ENCODE measurements at regions not wholly inside any gene's neighbourhood (a gene's known extent, or its start where the extent isn't known, plus 50 kb on each side); places are given as distances from the start of the nearest gene placed in this dataset.
"Not testable (repeated sequence)": the region's sequence is repeated elsewhere in the genome, so short reads cannot be mapped to it uniquely, and the experiment has no call there.

DNA sequence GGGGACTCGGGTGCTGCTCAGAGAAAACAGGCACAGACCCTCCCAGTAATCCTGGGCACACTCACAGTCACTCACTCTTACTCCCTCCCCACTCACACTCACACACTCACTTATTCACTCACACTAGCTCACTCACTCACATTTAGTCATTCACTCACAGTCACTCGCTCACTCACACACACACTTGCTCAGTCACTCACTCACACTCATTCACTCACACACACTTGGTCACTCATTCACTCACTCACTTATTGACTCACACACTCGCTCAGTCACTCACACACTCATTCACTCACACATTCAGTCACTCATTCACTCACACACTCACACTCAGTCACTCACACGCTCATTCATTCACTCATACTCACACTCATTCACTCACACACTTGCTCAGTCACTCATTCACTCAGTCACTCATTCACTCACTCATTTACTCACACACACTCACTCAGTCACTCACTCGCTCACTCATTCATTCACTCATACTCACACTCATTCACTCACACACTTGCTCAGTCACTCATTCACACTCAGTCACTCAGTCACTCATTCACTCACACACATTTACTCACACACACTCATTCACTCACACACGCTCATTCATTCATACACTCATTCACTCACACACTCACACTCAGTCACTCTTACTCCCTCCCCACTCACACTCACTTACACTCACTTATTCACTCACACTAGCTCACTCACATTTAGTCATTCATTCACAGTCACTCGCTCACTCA, 164.2 kb upstream of the C1orf174 start:
- DNase-seq (ENCODE audit: low read depth, low spot score) = no peak

DNA sequence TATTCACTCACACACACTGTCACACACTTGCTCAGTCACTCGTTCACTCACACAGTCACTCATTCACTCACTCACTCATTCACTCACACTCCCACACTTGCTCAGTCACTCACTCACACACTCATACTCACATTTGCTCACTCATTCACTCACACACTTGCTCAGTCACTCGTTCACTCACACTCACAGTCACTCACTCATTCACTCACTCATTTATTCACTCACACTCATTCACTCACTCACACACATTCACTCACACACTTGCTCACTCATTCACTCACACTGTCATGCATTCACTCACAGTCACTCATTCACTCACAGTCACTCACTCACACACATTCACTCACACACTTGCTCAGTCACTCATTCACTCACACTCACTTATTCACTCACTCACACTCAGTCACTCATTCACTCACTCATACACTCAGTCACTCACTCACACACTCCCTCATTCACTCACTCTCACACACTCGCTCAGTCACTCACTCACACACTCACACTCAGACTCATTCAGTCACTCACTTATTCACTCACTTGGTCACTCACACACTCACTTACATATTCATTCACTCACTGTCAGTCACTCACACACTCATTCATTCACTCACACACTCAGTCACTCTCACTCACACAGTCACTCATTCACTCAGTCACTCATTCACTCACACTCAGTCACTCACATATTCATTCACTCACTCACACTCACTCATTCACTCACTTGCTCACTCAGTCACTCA, 167.0 kb upstream of the C1orf174 start:
- no peak for DNase-seq (ENCODE audit: low read depth, low spot score)

DNA sequence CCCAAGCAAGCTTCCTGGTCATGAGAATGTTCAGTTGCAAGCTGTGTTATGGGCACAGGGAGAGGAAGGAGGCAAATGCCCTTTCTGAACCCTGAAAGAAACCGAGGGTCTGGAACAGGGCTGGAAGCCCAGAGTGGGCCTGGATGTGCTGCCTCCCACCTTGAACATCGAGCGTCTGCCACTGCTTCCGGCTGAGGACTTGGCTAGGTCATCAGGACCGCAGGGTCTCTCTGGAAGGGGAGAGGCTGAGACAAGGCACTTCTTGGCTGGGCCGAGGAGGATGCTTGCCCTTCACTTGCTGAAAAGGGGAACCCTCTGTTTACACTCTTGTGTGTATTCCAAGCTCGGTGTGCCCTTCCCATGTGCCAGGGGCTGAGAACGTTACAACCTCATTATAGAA, 168.0 kb upstream of the C1orf174 start:
- DNase-seq (ENCODE audit: low read depth, low spot score) = no peak

DNA sequence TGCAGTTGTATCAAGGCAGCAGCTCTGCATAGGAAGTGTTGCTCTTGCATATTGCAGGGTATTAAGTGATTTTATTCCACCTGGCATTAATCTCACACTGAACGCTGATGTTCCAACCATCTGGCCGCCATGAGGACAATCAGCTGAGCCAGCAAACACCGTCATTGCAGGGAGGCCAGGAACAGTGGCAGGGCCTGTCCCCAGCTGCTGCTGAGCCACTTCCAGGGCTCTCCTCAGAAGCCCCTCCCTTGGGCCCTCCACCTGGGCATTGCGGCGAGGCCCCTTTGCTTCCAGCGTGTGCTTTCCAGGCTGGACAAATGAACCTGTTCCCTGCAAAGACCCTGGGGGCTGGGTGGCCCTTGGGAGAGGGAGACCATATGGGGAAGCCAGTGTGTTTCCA, 171.6 kb upstream of the C1orf174 start:
- DNase-seq (ENCODE audit: low read depth, low spot score) = no peak

DNA sequence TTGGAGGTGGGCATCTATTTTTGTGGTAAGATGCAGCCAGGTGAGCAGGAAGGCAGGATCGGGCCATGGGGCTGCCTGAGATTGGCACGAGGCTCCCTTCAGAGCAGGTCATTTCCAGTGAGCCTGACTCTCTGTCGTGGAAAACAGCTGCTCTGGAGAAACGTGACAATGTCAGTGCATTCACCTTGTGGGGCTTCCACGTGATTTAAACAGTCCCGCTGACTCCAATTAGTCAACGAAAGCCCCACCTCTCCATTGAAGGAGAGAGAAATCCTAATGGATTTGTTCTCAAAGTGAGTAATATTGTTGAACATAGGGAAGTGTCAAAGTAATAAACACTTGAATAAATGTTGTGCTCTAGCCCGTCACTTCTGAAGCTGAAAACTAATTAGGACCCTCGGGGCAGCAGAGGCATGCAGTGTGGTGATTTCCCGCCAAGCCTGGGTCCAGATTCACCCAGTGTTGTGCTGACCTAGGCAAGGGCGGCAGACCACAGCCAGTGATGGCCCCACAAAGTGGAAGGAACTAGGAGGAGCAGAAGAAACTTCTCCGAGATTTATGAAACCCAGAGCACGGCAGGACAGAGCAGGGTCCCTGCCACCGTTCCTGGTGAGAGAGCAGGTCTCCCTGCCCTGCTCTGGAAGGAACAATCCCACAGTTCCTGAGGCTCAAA, 172.5 kb upstream of the C1orf174 start:
- no peak for DNase-seq (ENCODE audit: low read depth, low spot score)

DNA sequence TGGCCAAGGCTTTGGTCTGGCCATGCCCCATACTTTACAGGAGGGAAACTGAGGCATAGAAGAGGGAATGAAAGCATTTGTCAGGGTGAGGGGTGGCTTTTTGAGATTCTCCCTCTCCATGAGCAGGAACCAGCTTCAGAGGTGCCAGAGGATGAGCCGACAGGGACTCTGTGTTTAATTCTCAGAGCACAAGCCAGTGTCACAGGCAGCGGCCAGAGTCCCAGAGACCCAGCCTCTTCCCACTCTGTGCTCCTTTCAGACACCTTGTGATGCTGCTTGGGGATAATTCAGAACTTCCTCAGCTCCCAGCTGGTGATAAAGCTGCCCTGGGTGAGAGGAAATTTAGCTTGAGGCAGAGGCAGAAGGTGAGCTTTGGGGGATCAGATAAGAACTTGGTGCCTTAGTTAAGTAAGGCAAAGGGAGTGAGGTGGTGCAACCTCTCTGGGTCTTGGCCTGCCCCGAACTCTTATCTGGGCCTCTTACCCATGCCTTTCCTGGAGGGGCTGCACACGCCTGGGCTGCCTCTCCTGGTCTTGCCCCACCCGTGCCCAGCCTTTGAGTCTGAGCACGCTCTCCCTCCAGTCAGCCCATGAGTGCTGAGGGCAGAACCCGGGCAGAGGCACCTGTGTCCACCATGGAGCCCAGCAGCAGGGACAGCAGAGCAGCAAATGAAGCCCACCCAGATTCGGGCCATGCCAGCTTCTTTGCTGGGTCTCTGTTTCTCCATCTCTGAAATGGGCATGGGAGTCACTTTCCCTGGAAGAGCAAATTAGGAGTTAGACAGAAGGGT, 175.6 kb upstream of the C1orf174 start:
- no peak for DNase-seq (ENCODE audit: low read depth, low spot score)

DNA sequence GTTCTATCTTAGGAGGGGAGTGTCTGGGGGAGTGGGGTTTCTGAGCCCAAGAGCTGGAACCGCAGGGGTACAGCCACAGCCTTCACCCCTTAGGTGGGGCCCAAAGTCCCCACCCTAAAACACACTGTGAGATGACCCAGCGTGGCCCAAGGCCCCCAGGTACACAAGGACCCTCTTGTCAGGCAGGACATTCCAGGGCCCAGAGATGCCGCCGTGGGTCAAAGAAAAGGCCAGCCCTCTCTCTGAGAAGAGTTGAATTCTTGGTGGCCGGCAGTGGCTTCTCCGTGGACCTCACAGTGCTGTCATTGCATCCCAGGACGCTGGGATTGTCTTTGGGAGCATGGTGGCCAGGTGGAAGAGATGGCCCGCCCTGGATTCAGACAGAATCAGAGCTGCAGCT, 176.3 kb upstream of the C1orf174 start:
- DNase-seq (ENCODE audit: low read depth, low spot score) = no peak

DNA sequence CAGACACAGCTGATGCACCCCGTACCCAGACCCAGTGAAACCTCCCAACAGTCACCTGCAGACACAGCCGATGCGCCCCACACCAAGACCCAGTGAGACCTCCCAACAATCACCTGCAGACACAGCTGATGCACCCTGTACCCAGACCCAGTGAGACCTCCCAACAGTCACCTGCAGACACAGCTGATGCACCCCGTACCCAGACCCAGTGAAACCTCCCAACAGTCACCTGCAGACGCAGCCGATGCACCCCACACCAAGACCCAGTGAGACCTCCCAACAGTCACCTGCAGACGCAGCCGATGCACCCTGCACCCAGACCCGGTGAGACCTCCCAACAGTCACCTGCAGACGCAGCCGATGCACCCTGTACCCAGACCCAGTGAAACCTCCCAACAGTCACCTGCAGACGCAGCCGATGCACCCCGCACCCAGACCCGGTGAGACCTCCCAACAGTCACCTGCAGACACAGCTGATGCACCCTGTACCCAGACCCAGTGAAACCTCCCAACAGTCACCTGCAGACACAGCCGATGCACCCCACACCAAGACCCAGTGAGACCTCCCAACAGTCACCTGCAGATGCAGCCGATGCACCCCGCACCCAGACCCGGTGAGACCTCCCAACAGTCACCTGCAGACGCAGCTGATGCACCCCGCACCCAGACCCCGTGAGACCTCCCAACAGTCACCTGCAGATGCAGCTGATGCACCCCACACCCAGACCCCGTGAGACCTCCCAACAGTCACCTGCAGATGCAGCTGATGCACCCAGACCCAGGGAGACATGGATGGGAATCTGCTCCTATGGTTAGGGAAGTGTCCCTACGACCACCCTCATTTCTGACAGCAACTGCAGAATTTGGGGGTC, 178.3 kb upstream of the C1orf174 start:
- not testable (repeated sequence) for DNase-seq (ENCODE audit: low read depth, low spot score)

DNA sequence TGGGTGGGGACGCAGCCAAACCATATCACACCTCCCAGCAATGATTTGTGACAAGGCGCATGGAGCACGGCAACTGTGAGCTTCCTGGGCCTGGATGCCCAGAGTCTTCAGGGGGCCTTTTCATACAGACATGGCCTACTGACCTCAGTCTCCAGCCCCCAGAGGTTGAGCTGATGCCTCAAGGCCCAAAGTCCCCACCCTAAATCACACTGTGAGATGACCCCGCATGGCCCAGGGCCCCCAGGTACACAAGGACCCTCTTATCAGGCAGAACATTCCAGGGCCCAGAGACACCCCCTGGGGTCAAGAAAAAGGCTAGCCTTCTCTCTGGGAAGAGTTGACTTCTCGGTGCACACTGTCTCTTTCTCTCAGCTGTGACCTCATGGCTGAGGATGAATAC, 179.7 kb upstream of the C1orf174 start:
- no peak for DNase-seq (ENCODE audit: low read depth, low spot score)

DNA sequence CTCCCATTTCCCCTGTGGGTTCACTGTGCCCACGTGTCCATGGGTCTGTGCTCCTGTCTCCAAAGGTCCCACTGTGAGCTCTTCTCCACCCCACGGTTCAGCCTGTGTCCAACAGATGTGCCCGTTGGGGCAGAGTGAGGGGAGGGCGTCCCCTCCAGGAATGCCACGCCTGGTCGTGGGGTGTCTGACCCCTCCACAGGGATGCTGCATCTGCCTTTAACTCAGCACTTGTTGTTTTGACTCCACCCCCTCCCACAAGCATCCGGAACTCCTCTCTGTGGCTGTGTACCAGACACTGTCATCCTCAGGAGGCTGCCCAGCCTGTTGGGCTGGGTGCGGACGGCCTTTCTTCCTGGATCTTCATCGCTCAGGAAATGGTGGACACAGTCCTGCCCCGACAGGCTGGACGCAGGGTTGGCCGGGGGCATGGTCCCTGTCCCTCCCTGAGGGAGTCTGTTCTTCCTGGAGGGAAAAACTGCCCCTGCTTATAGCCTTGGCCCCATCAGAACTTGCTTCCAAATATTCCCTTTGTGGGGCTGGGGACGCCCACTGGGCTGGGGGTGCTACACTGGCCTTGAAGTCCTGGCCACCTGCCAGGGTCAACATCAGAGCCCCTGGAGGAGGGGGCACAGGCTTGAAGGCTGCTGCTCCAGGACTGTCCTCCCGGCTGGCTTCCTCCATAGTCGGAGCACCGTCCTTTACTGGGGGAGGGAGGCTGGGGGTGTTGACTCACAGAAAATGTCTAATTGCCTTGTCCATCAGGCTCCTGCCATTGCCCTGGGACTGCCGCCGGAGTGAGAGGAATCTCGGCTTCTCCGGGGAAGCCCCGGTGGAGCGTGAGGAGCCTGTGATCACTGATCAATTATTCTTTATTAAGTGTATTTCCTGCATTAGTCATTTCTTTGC, 182.0 kb upstream of the C1orf174 start:
- no peak for DNase-seq (ENCODE audit: low read depth, low spot score)

DNA sequence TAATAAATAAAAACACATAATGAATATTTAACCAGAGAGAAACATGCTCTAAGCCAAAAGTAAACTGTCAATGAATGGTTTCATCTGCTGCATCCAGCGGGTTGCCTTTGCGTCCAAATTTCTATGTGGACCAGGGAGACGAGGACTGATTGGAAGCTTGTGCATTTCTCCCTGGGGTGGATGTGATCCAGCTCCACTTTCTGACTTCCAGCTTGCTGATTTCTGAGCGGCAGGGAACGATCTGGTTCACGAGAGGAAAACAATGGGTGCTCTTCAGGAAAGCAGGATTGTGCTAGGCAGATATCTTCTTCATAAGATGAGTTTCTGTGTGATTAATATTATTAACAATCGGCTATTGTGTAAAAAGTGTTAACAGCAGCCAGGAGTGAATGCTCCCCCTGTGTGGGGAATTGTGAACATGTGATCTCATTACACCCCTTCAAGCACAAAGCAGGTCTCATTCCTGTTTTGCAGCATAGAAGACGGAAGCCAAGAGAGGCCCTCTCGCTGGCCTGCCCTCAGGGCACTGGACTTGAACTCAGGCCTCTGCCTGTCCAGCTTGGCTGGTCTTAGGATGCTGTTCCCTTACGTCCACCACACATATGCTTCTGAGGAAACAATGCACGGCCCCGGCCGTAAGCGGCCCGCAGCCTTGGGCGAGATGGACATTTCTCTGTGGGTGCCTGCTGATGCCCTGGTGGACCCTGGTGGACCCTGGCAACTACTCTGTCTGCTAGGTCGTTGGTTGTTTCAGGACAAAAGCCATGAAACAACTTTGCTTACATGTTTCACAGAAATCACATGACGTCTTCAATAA, 183.4 kb upstream of the C1orf174 start:
- DNase-seq (ENCODE audit: low read depth, low spot score) = no peak

DNA sequence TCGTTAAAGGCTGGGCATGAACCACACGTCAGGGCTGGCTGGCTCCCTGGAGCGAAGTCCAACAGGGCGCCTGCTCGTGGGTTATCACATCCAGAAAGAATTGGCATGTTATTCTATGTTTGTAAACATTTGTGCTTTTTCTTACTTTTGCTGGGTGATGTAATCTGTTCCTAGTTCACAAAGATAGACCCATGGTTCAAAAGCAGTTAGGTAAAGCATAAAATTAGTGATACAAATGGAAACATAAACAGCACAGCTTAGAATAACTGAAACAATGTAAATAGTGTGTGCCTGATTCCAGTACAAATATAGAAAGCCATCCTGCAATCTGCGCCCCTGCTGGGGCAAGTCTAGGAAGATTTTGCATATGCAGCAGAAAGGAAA, 184.0 kb upstream of the C1orf174 start:
- DNase-seq (ENCODE audit: low read depth, low spot score) = no peak

DNA sequence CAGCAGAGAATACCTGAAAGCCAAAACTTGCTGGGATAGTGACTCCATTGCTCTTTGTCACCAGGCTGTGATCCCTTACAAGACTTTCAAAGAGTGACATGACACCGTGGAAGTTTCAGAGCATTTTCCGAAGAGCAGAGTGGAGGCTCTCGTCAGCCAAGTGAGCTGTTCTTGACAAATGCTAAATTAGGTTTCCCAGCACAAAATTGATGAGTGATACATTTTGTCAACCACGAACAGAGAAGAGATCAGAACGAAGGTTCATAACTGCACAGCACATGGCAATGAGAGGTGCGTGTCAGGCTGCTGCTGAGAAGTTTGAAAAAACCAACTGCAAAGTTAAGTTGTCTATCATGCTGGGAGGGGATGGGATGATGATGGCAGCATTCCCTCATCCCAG, 184.4 kb upstream of the C1orf174 start:
- no peak for DNase-seq (ENCODE audit: low read depth, low spot score)

DNA sequence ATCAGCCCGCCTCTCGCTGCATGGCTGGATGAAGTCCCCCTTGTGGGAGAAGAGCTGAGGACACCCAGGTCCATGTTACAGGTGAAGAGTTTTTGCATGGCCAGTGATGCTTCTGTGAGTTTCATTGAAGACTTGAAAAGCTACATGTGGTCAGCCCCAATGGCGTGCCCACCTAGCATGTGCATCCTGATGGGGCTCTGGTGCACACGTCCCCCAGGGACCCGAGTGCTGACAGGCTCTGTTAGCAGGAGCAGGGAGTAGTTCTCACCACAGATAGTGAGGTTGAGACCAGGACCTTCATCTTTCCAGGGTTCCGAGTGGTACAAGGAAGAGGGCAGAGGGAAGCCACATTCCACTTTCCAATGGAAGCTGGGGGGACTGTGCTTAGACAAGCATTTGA, 184.8 kb upstream of the C1orf174 start:
- no peak for DNase-seq (ENCODE audit: low read depth, low spot score)

DNA sequence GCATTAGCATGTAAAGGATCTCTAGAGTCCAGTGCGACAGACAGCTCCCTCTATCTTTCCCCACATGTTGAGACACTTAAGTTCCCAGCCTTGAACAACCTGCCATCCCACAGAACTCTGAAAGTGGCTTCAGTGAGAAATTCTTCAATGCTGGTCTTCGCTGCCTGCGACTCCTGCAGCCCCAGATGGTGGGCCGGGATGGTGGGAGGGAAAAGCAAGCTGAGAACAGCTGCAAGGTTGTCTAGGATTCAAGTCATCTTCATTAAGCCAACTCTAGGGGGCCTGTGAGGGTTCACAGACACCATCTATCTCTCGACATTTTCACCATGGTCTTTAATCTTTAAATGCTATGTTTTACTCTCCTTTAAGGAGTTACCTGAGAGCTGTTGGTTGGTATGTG, 185.5 kb upstream of the C1orf174 start:
- DNase-seq (ENCODE audit: low read depth, low spot score) = no peak

DNA sequence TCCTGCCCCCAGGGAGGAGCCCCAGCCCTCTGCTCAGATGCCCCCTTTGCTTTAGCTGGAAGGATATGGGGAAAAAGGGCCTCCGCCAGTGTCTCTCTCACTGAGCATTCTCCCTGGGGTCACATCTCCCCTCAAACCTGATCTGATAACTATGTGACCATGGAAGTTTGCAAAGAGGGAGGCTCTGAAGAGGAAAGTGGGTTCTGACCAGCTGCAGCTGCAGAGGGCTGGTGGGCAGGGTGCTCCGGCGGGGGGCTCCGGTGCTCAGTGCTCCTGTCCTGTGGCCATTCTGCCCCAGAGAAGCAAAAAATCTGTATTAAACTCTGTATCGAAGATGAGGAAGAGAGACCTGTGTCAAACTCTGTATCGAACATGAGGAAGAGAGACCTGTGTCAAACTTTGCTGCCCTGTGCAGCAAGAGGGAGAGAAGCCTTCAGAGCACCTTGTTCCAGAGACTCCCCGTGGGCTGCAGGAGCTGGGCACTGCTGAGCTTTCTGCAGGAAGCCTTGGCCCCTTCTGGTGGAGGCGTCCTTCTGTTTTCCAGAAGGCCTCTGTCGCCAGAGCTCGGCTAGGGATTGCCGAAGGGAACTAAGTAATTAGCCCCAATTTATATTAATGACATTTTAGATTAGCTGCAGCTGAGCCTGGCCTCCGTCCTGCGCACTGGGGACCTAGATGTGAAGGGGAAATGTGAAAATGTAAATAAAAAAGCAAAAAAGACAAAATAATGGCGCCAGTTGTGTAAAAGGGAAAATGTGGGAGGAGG, 186.2 kb upstream of the C1orf174 start:
- no peak for DNase-seq (ENCODE audit: low read depth, low spot score)

DNA sequence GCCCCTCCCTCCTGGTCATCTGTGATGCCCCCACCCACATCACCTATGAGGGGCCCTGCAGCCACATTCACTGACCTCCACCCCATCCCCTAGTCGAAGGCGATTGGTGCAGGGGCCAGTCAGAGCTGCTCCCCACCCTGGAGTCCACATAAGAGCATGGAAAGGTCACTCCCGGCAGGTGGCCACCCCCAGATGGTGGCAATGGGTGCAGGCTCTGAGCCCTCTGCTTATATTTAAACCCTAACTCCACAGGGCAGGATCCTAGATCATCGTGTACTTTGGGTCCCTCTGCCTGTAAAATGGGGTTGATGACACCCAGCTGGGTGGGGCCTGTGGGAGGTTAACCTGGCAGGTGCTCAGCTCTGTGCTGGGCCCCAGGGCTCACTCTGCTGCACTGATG, 186.8 kb upstream of the C1orf174 start:
- DNase-seq (ENCODE audit: low read depth, low spot score) = no peak

All from activated naive CD8-positive, alpha-beta T cell treated with anti-CD3 and anti-CD28 coated beads, Interleukin-2, amount 50 U/mL, for 16 hours (primary cell).